Liver (tissue), 8 donors: ENCODE measurements at regions not wholly inside any gene's neighbourhood (a gene's known extent, or its start where the extent isn't known, plus 50 kb on each side); places are given as distances from the start of the nearest gene placed in this dataset.

Source experiments
- DNase-seq: peaks from one replicate; pipeline ENCODE4 v3.0.0-alpha.2; 2017; ENCODE audit warnings: low spot score
- H3K27ac ChIP-seq, 2 donors: one replicate each; pipeline ENCODE4 v1.7.0; 2013; ENCODE audit warnings: inconsistent platforms in 2 of 2, low read length in 2 of 2, control low read depth in 1 of 2, low read depth in 1 of 2, mild to moderate bottlenecking in 1 of 2
- H3K27me3 ChIP-seq, 4 donors: one replicate each; pipeline versions ENCODE4 v1.6.1 to v1.7.0; 2013; ENCODE audit warnings: low read length in 3 of 4, inconsistent platforms in 1 of 4, mild to moderate bottlenecking in 1 of 4, moderate library complexity in 1 of 4; ENCODE audit not compliant: control insufficient read depth in 4 of 4, insufficient read depth in 4 of 4
- H3K36me3 ChIP-seq, 4 donors: one replicate each; pipeline versions ENCODE4 v1.6.1 to v1.7.0; 2013; ENCODE audit warnings: low read length in 3 of 4, mild to moderate bottlenecking in 3 of 4, low read depth in 1 of 4, moderate library complexity in 1 of 4; ENCODE audit not compliant: control insufficient read depth in 4 of 4, insufficient read depth in 3 of 4
- H3K4me1 ChIP-seq, 4 donors: one replicate each; pipeline versions ENCODE4 v1.6.1 to v1.7.0; 2013; ENCODE audit warnings: low read length in 3 of 4, mild to moderate bottlenecking in 3 of 4, moderate library complexity in 1 of 4; ENCODE audit not compliant: control insufficient read depth in 4 of 4, insufficient read depth in 4 of 4
- H3K4me3 ChIP-seq, 3 donors: one replicate each; pipeline versions ENCODE4 v1.6.1 to v1.7.0; 2013; ENCODE audit warnings: low read length in 3 of 3, control low read depth in 1 of 3, low read depth in 1 of 3, mild to moderate bottlenecking in 1 of 3
- H3K9ac ChIP-seq, 2 donors: one replicate each; pipeline ENCODE4 v1.7.0; 2013; ENCODE audit warnings: low read length in 2 of 2, mild to moderate bottlenecking in 2 of 2, moderate library complexity in 2 of 2, control low read depth in 1 of 2, low read depth in 1 of 2
- H3K9me3 ChIP-seq, 4 donors: one replicate each; pipeline versions ENCODE4 v1.6.1 to v1.7.0; 2013; ENCODE audit warnings: low read length in 3 of 4; ENCODE audit not compliant: control insufficient read depth in 4 of 4
- ATF3 ChIP-seq: IDR thresholded peaks from 2 replicates; pipeline ENCODE4 v1.6.1; 2016; ENCODE audit warnings: antibody characterized with exemption
- CTCF ChIP-seq: fragments of 150-350 bp; IDR thresholded peaks from 2 replicates; pipeline ENCODE4 v1.5.1; 2017; ENCODE audit warnings: improper control_type of control experiment, low read depth, low read length; ENCODE audit not compliant: missing input control
- EGR1 ChIP-seq, 2 donors: IDR thresholded peaks; 2 replicates each; pipeline ENCODE4 v1.6.1; 2016 to 2018; ENCODE audit warnings: antibody characterized with exemption in 2 of 2, low read depth in 2 of 2
- FOXA1 ChIP-seq: IDR thresholded peaks from 2 replicates; pipeline ENCODE4 v1.6.1; 2016; ENCODE audit warnings: antibody characterized with exemption
- GABPA ChIP-seq, 2 donors: IDR thresholded peaks in 1 of 2; conservative IDR thresholded peaks in 1 of 2; 2 replicates each; pipeline ENCODE4 v1.6.1; 2016; ENCODE audit warnings: antibody characterized with exemption in 2 of 2, mild to moderate bottlenecking in 1 of 2, moderate library complexity in 1 of 2
- HNF4A ChIP-seq, 2 donors: conservative IDR thresholded peaks; 2 replicates each; pipeline ENCODE4 v1.6.1; 2016; ENCODE audit warnings: antibody characterized with exemption in 2 of 2, mild to moderate bottlenecking in 2 of 2
- HNF4G ChIP-seq: IDR thresholded peaks from 2 replicates; pipeline ENCODE4 v1.6.1; 2016; ENCODE audit warnings: antibody characterized with exemption
- MAX ChIP-seq: IDR thresholded peaks from 2 replicates; pipeline ENCODE4 v1.6.1; 2016; ENCODE audit warnings: antibody characterized with exemption
- RAD21 ChIP-seq, 2 donors: IDR thresholded peaks; 2 replicates each; pipeline ENCODE4 v1.6.1; 2016; ENCODE audit warnings: antibody characterized with exemption in 2 of 2, mild to moderate bottlenecking in 2 of 2
- REST ChIP-seq: IDR thresholded peaks from 2 replicates; pipeline ENCODE4 v1.6.1; 2016; ENCODE audit warnings: antibody characterized with exemption, mild to moderate bottlenecking
- RXRA ChIP-seq, 2 donors: IDR thresholded peaks; 2 replicates each; pipeline ENCODE4 v1.6.1; 2017 to 2018; ENCODE audit warnings: antibody characterized with exemption in 2 of 2, mild to moderate bottlenecking in 1 of 2
- SP1 ChIP-seq: IDR thresholded peaks from 2 replicates; pipeline ENCODE4 v1.6.1; 2018; ENCODE audit warnings: antibody characterized with exemption, mild to moderate bottlenecking
- TAF1 ChIP-seq: conservative IDR thresholded peaks from 2 replicates; pipeline ENCODE4 v1.6.1; 2016; ENCODE audit warnings: antibody characterized with exemption, mild to moderate bottlenecking
- YY1 ChIP-seq: IDR thresholded peaks from 2 replicates; pipeline ENCODE4 v1.6.1; 2016; ENCODE audit warnings: antibody characterized with exemption, mild to moderate bottlenecking
- WGBS: extraction: QIAGEN DNeasy Blood & Tissue Kit; methylation state at CpG from one replicate; pipeline ENCODE4 v1.1.7; 2013; 5-methylcytosine and 5-hydroxymethylcytosine counted together
- TF ChIP-seq, protein P1 (sequence below): IDR thresholded peaks from 2 replicates; pipeline ENCODE4 v1.6.1; 2016; ENCODE audit warnings: antibody characterized with exemption
- donor health status: healthy.
- donor health status: healthy.
- donor health status: healthy.
- donor health status: healthy.
- donor health status: healthy.

- Histone ChIP-seq H3K4me3 (no peak overlapping the region), H3K36me3 (no peaks in the 10 kb centered on the region), H3K9ac (no peak overlapping the region), H3K27me3 (no peaks in the 10 kb centered on the region), H3K4me1 (no peaks in the 10 kb centered on the region), H3K9me3 (no peaks in the 10 kb centered on the region), H3K27ac (no peak overlapping the region)
- no peak for TF ChIP-seq YY1
- no peak for TF ChIP-seq FOXA1
- no peak for TF ChIP-seq TAF1
- TF ChIP-seq, protein P1, sequence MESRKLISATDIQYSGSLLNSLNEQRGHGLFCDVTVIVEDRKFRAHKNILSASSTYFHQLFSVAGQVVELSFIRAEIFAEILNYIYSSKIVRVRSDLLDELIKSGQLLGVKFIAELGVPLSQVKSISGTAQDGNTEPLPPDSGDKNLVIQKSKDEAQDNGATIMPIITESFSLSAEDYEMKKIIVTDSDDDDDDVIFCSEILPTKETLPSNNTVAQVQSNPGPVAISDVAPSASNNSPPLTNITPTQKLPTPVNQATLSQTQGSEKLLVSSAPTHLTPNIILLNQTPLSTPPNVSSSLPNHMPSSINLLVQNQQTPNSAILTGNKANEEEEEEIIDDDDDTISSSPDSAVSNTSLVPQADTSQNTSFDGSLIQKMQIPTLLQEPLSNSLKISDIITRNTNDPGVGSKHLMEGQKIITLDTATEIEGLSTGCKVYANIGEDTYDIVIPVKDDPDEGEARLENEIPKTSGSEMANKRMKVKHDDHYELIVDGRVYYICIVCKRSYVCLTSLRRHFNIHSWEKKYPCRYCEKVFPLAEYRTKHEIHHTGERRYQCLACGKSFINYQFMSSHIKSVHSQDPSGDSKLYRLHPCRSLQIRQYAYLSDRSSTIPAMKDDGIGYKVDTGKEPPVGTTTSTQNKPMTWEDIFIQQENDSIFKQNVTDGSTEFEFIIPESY = no peak
- TF ChIP-seq CTCF = no peak
- TF ChIP-seq REST = no peak
- no peak for TF ChIP-seq HNF4A (conservative IDR thresholded peaks at IDR 0.05)
- no peak for TF ChIP-seq EGR1 (IDR thresholded peaks at IDR 0.05; ENCODE audit: low read depth in 2 of 2)
- no peak for TF ChIP-seq GABPA (IDR thresholded peaks at IDR 0.05 in 1 of 2, conservative IDR thresholded peaks at IDR 0.05 in 1 of 2)
- TF ChIP-seq HNF4G = no peak
- TF ChIP-seq ATF3 = no peak
- no peak for TF ChIP-seq SP1
- TF ChIP-seq RXRA (IDR thresholded peaks at IDR 0.05) = no peak
- no peak for DNase-seq
- 64% methylated on average over 2 of the region's 2 CpGs for WGBS
Measured at GRCh38 chr2:220648628-220649027, 923.5 kb downstream of the EPHA4 start.

- 72% methylated on average over 2 of the region's 2 CpGs for WGBS
- Histone ChIP-seq H3K36me3 (no peaks in the 10 kb centered on the region), H3K4me3 (no peak overlapping the region), H3K27me3 (no peaks in the 10 kb centered on the region), H3K9me3 (no peaks in the 10 kb centered on the region), H3K9ac (no peak overlapping the region), H3K4me1 (no peaks in the 10 kb centered on the region), H3K27ac (no peak overlapping the region)
- DNase-seq = no peak
- TF ChIP-seq YY1 = no peak
- no peak for TF ChIP-seq RAD21 (IDR thresholded peaks at IDR 0.05)
- no peak for TF ChIP-seq FOXA1
- no peak for TF ChIP-seq REST
- TF ChIP-seq MAX = no peak
- no peak for TF ChIP-seq CTCF
- no peak for TF ChIP-seq TAF1
- no peak for TF ChIP-seq SP1
- TF ChIP-seq, protein P1 = no peak
- no peak for TF ChIP-seq HNF4G
- TF ChIP-seq HNF4A (conservative IDR thresholded peaks at IDR 0.05) = no peak
Measured at GRCh38 chr2:220653776-220654175, 918.3 kb downstream of the EPHA4 start.
